ENCODE measurements at regions not wholly inside any gene's neighbourhood (a gene's known extent, or its start where the extent isn't known, plus 50 kb on each side); places are given as distances from the start of the nearest gene placed in this dataset.

GRCh38 chr4:4613641-4614286, 71.9 kb upstream of the STX18 start:
- TF ChIP-seq, protein P1, sequence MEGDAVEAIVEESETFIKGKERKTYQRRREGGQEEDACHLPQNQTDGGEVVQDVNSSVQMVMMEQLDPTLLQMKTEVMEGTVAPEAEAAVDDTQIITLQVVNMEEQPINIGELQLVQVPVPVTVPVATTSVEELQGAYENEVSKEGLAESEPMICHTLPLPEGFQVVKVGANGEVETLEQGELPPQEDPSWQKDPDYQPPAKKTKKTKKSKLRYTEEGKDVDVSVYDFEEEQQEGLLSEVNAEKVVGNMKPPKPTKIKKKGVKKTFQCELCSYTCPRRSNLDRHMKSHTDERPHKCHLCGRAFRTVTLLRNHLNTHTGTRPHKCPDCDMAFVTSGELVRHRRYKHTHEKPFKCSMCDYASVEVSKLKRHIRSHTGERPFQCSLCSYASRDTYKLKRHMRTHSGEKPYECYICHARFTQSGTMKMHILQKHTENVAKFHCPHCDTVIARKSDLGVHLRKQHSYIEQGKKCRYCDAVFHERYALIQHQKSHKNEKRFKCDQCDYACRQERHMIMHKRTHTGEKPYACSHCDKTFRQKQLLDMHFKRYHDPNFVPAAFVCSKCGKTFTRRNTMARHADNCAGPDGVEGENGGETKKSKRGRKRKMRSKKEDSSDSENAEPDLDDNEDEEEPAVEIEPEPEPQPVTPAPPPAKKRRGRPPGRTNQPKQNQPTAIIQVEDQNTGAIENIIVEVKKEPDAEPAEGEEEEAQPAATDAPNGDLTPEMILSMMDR (IDR thresholded peaks at IDR 0.05 in 2 of 3, conservative IDR thresholded peaks at IDR 0.05 in 1 of 3; ENCODE audit: borderline replicate concordance in 1 of 3, insufficient read depth in 1 of 3, low read depth in 2 of 3, low read length in 2 of 3): no peak
- TF ChIP-seq POLR2AphosphoS5 (IDR thresholded peaks at IDR 0.05; ENCODE audit: low read depth, low read length) (no peak), ZNF274 (IDR thresholded peaks at IDR 0.05; ENCODE audit: low read depth, low read length) (no peak)
- TF ChIP-seq, protein P2, sequence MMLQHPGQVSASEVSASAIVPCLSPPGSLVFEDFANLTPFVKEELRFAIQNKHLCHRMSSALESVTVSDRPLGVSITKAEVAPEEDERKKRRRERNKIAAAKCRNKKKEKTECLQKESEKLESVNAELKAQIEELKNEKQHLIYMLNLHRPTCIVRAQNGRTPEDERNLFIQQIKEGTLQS (IDR thresholded peaks at IDR 0.05): no peak
